HG03135 (cell line): ENCODE measurements at regions not wholly inside any gene's neighbourhood (a gene's known extent, or its start where the extent isn't known, plus 50 kb on each side); places are given as distances from the start of the nearest gene placed in this dataset.

Experiments used
- ATAC-seq: cut with Tn5 transposase; IDR thresholded peaks from one replicate; pipeline ENCODE4 v1.9.1; 2021; ENCODE audit warnings: mild to moderate bottlenecking, moderate library complexity; ENCODE audit not compliant: unreplicated experiment

- ATAC-seq = no peak
Measured at GRCh38 chr16:64422259-64422658, 699.6 kb downstream of the CDH11 start.

GRCh38 chr16:64421515-64421914, 700.3 kb downstream of the CDH11 start:
- ATAC-seq = no peak

- no peak for ATAC-seq
Measured at GRCh38 chr16:64419832-64420231, 702.0 kb downstream of the CDH11 start.

- ATAC-seq = no peak
Measured at GRCh38 chr16:64417711-64418227, 704.1 kb downstream of the CDH11 start.

GRCh38 chr16:64416216-64417005, 705.5 kb downstream of the CDH11 start:
- no peak for ATAC-seq

- no peak for ATAC-seq
Measured at GRCh38 chr16:64412578-64413280, 709.1 kb downstream of the CDH11 start.

GRCh38 chr16:64410306-64410705, 711.6 kb downstream of the CDH11 start:
- ATAC-seq = no peak

- no peak for ATAC-seq
Measured at GRCh38 chr16:64409783-64410210, 712.1 kb downstream of the CDH11 start.

- no peak for ATAC-seq
Measured at GRCh38 chr16:64408699-64409098, 713.2 kb downstream of the CDH11 start.

- ATAC-seq = no peak
Measured at GRCh38 chr16:64406770-64407181, 715.1 kb downstream of the CDH11 start.

GRCh38 chr16:64403352-64403751, 718.5 kb downstream of the CDH11 start:
- ATAC-seq = no peak

- ATAC-seq = no peak
Measured at GRCh38 chr16:64398793-64399192, 723.1 kb downstream of the CDH11 start.

- no peak for ATAC-seq
Measured at GRCh38 chr16:64397945-64398508, 723.8 kb downstream of the CDH11 start.

- no peak for ATAC-seq
Measured at GRCh38 chr16:64397042-64397441, 724.8 kb downstream of the CDH11 start.

GRCh38 chr16:64394061-64394460, 727.8 kb downstream of the CDH11 start:
- ATAC-seq = no peak

- no peak for ATAC-seq
Measured at GRCh38 chr16:64392456-64392855, 729.4 kb downstream of the CDH11 start.

GRCh38 chr16:64391063-64391600, 730.7 kb downstream of the CDH11 start:
- no peak for ATAC-seq

GRCh38 chr16:64390102-64390501, 731.8 kb downstream of the CDH11 start:
- ATAC-seq = no peak

- no peak for ATAC-seq
Measured at GRCh38 chr16:64384636-64385035, 737.2 kb downstream of the CDH11 start.

GRCh38 chr16:64381979-64382378, 739.9 kb downstream of the CDH11 start:
- no peak for ATAC-seq

- ATAC-seq = no peak
Measured at GRCh38 chr16:64380751-64381150, 741.1 kb downstream of the CDH11 start.
